Right renal cortex interstitium (tissue), 3 donors: ENCODE measurements at regions not wholly inside any gene's neighbourhood (a gene's known extent, or its start where the extent isn't known, plus 50 kb on each side); places are given as distances from the start of the nearest gene placed in this dataset.

Experiments used
- DNase-seq, 3 donors: peaks; one replicate each; pipeline ENCODE4 v3.0.0-alpha.2; 2013; ENCODE audit warnings: low read depth in 3 of 3, low spot score in 2 of 3

DNA sequence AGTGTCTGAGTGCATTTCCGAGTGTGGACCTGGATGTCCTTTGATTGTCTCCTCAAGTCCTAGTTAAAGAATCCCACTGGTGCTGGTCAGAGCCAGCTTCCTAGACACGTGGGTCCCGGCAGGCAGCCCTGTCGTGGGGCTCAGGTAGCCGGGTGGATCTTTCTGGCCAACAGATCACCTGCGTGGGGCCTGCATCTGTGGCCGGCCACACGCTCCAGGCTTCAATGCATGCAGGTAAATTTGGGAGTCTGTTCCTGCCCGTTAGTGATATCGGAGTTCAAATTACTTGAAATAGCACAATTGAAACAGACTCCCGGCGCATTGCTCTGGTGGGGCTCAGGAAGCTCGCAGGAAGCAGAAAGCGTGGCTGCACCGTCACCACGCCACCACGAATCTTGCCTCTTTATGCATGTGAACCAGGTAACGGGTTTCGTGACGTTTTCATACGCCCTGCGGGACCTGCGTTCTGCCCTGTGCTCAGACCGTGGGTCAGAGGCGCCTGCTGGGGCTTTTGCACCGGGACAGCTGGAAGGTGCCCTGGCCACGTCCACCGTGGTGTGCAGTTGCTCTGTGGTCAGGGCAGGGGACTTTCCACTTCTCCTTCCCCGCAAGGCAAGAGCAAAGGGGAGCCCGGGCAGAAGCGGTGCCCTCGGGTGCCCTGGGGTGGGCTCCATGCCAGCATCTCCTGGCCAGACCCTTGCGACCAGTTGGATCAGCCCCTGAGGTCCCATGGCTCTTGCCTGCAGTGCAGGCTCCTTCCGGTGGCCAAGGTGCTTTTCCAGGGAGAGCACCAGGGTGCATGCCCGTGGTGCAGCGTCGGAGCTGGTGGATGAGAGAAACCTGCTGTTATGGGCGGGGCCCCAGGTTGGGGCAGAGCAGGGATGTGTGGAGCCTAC lies 803.5 kb downstream of the BRD1 start:
- no peak for DNase-seq

DNA sequence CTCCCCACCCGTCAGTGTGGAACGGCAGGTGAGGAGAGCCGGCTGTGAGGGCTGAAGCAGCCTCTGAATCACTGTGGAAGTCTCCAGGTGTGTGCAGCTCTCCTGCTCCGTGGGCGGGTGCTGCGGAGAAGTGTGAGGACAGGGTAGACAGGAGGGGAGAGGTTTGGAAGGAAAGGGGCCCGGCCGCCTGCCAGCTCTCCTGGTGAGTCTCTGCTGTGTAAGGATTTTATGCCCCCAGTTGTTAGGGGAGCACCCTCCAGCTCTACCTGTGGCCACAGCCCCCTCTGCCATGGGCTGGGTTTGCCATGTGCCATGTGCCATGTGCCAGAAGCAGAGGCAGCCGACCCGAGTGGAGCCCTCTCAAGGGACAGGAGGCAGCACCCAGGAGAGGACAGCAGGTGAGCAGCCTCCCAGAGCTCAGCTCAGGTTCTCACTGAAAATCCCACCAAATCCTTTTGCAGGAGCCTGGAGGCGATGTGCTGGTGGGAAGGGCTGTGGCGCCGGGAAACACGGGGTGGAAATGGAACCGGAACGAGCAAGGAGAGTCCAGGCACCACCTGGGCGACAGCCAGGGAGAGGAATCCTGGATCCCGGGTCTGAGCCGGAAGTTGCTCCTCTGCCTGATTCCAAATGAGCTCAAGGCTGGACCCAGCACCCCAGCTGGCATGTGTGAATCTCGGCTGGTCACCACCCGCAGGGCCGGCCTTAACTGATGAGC lies 804.4 kb downstream of the BRD1 start:
- DNase-seq, result no peak

DNA sequence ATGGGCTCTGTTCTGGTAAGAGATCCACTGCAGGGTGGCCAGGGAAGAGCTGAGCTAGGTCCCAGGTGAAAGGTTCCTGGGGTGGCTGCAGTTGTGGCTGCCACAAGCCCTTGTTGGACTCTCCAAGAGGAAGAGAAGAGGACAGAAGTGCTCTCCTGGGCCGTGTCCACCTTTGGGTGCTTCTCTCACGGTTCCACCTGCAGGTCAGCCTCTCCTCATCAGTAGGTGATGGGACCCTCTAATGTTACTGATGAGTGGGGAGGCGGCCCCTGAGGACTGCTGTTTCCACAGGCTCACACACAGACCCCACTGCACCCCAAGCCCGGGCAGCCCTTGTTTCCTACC lies 804.9 kb downstream of the BRD1 start:
- DNase-seq, result no peak

- DNase-seq, result no peak
Observed at GRCh38 chr22:49021926-49022815, 805.5 kb downstream of the BRD1 start.

- no peak for DNase-seq
Observed at GRCh38 chr22:49021131-49021925, 806.3 kb downstream of the BRD1 start.

GRCh38 chr22:49019737-49020713 lies 807.6 kb downstream of the BRD1 start:
- no peak for DNase-seq

GRCh38 chr22:49018601-49019000 lies 809.1 kb downstream of the BRD1 start:
- no peak for DNase-seq

DNA sequence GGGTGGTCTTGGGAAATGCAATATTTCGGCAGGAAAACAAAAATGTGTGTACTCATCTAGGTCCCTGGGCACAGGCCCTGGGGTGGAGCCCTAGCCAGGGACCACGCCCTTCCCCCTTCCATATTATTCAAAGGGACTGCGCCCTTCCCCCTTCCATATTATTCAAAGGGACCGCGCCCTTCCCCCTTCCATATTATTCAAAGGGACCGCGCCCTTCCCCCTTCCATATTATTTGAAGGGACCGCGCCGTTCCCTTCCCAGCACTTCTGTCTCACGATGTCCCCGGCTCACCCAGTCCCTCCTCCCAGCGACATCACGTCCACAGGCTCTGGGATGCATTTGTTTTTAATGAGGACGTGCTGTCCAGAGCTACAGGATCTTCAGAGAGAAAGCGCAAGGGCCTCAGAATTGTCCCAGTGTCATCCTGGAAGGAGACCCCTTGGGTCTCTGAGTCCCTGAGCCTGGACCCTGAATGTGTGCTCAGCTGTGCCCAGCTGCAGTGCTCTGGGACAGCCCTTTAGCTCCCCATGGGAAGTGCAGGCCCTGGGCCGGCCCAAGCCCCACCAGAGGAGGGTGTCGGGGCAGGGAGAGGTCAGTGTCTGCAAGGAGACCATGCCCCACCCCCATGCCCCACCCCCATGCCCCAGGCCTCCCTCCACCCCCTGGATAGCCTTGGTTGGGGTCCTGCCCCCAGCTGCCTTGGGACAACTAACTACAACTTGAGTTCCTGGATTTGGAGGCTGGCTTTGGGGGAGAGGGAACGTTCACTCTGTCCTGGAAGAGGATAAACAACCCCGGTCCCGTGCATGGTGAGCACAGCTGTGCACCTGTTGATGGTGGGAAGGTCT lies 810.0 kb downstream of the BRD1 start:
- DNase-seq, result no peak

GRCh38 chr22:49016909-49017481 lies 810.7 kb downstream of the BRD1 start:
- no peak for DNase-seq

DNA sequence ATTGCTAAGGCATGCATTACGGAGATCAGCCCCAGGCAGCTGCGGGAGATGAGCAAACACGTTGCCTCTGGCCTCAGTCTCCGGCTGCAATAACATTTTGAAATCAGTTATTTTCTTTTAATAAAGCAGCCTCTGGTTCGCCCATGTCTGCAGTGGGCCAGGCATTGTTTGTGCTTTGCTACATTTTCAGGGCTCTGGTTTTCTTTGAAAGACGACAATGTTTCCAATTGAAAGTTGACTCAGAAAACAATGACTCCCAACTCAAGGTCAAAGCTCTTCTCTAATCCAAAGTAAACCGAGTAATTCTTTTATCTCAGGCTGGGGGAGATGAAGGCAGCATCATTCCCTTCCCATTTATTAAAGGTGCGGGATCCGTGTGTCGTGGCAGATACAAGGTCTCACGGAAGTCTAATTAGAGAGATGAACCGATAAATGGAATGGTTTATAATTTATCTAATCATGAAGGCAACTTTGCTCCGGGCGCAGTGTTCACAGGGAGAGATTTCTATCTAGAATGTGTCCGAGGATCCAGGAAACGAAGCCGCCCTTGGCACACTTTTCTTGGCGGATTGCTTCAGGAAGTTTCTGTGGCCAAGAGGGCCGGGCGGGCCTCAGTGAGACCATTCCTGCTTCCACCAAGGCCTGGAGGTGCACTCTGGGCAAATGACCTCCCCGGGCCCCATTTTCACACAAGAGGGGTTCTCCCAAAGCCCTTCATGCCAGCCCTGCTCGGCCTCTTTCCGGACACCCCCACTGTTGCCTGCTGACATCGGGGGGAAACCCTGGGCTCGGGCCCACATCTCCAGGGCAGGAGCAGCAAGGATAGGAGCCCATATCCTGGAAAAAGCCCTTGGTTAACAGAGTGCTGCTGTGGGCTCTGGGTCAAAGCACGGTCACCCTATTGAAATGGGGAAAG lies 811.4 kb downstream of the BRD1 start:
- no peak for DNase-seq

GRCh38 chr22:49015459-49015858 lies 812.2 kb downstream of the BRD1 start:
- DNase-seq, result no peak

DNA sequence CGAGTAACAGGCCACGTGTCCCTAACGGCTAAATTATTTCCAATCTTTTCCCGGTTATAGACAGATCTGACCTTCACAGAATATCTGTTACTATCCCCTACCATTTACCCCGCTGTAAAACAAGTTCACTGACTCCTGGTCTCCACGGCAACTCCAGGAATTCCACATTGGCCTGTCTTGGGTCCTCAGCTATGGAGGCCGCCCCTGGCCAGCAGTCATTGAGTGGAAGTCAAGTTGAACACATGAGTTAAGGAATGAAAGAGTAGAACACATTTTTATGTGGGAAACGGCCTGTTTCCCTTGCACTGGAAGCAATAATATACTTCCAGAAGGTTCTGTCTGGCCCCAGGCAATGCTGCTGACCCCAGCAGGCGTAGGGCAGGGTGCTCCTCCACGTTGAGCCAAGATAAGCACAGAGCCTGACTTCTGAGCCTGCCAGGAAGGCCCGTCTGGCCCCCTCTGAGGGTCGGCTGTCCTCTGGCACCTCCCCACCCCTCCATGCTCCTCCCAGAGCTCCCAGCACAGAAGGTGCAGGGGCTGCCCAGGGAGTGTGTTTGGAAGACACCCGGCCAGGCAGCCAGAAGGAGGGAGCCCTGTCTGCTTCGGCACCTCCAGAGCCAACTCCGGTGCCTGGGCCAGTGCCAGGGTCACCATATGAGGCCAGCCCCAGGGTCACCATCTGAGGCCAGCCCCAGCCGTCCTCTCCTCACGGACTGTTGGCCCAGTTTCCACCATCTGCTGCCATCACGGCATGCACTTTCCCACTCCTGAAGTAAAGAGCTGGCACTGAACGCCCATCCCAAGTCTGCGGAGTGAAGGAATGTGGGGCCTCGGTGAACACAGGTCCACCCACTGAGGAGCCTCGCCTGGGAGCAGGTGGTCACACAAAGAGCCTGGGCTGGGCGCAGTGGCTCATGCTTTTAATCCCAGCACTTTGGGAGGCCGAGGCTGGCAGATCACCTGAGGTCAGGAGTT lies 813.2 kb downstream of the BRD1 start:
- DNase-seq, result no peak

GRCh38 chr22:49013707-49014106 lies 814.0 kb downstream of the BRD1 start:
- no peak for DNase-seq

DNA sequence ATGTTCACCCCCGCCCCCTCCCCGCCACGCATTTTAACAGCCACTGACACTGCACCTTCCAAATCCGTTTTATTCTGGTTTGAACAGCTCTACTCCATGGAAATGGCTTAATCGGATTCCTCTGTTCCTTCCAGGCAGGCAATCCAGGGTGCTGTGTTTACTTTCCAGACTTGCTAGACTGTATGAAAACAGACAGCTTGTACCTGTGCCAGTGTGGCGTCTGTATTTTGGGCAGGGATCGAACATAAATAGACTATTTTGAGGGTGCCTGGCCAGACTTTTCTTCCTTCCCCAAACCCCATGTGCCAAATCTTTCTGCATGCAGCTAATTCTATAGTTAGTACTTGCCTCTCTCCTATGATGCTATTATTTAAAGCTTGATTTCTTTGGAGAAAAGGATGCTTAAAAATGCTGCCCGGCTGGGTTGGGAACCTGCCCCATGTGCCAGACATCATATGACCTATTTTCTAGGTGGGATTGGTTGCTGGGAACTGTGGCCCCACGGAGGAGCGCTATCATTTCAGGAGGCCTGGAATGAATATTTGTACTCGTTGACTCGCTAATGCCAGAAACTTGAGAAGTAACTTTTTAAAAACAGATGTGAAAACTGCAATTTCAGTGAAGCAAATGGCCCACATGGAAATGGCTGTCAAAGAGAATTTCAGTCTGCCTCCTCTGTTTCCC lies 814.8 kb downstream of the BRD1 start:
- DNase-seq, result no peak
